ENCODE measurements at regions not wholly inside any gene's neighbourhood (a gene's known extent, or its start where the extent isn't known, plus 50 kb on each side); places are given as distances from the start of the nearest gene placed in this dataset.

- TF ChIP-seq CTCF (IDR thresholded peaks at IDR 0.05) (no peak), ESRRA (IDR thresholded peaks at IDR 0.05; ENCODE audit: borderline replicate concordance, low read length) (no peak), RAD21 (conservative IDR thresholded peaks at IDR 0.05 in 1 of 2, IDR thresholded peaks at IDR 0.05 in 1 of 2) (no peak), EP300 (IDR thresholded peaks at IDR 0.05) (no peak), MAFK (IDR thresholded peaks at IDR 0.05; ENCODE audit: partially characterized antibody) (no peak), POLR2A (IDR thresholded peaks at IDR 0.05; ENCODE audit: low read length) (no peak), SMC3 (IDR thresholded peaks at IDR 0.05) (no peak), KDM1A (IDR thresholded peaks at IDR 0.05; ENCODE audit: low read depth) (no peak), POLR2AphosphoS2 (conservative IDR thresholded peaks at IDR 0.05; ENCODE audit: low read length) (no peak), REST (IDR thresholded peaks at IDR 0.05) (no peak), RFX5 (IDR thresholded peaks at IDR 0.05) (no peak), RCOR1 (IDR thresholded peaks at IDR 0.05; ENCODE audit: low read depth, low read length) (no peak), ZNF302 (CRISPR knock-in tag; IDR thresholded peaks at IDR 0.05) (no peak), CEBPB (IDR thresholded peaks at IDR 0.05) (no peak)
These were observed 1183.1 kb downstream of the ZPLD1 start for GRCh38 chr3:103617961-103618360.

Data from A549 (cell line).